HPDE6-E6E7 (cell line): ENCODE measurements at regions not wholly inside any gene's neighbourhood (a gene's known extent, or its start where the extent isn't known, plus 50 kb on each side); places are given as distances from the start of the nearest gene placed in this dataset.
"Not testable (repeated sequence)": the region's sequence is repeated elsewhere in the genome, so short reads cannot be mapped to it uniquely, and the experiment has no call there.

ENCODE experiments used
- DNase-seq: peaks from one replicate; pipeline ENCODE4 v3.0.0; 2011; ENCODE audit warnings: missing footprints; ENCODE audit errors: extremely low spot score

GRCh38 chr16:88227722-88228482, 154.9 kb upstream of the ZNF469 start:
- not testable (repeated sequence) for DNase-seq

- DNase-seq: not testable (repeated sequence)
These were observed 154.0 kb upstream of the ZNF469 start for GRCh38 chr16:88228751-88229150.

GRCh38 chr16:88229710-88230109, 153.0 kb upstream of the ZNF469 start:
- DNase-seq: not testable (repeated sequence)

GRCh38 chr16:88230276-88230966, 152.3 kb upstream of the ZNF469 start:
- DNase-seq: not testable (repeated sequence)

GRCh38 chr16:88230967-88231615, 151.7 kb upstream of the ZNF469 start:
- not testable (repeated sequence) for DNase-seq

- not testable (repeated sequence) for DNase-seq
These were observed 150.9 kb upstream of the ZNF469 start for GRCh38 chr16:88231839-88232238.

GRCh38 chr16:88232401-88233258, 150.1 kb upstream of the ZNF469 start:
- DNase-seq: not testable (repeated sequence)

- DNase-seq: not testable (repeated sequence)
These were observed 148.9 kb upstream of the ZNF469 start for GRCh38 chr16:88233621-88234420.

- not testable (repeated sequence) for DNase-seq
These were observed 148.1 kb upstream of the ZNF469 start for GRCh38 chr16:88234421-88235271.

GRCh38 chr16:88235691-88236090, 147.1 kb upstream of the ZNF469 start:
- DNase-seq: not testable (repeated sequence)

- not testable (repeated sequence) for DNase-seq
These were observed 146.5 kb upstream of the ZNF469 start for GRCh38 chr16:88236229-88236628.

- not testable (repeated sequence) for DNase-seq
These were observed 145.4 kb upstream of the ZNF469 start for GRCh38 chr16:88237314-88237713.

GRCh38 chr16:88237761-88238415, 144.9 kb upstream of the ZNF469 start:
- not testable (repeated sequence) for DNase-seq

- DNase-seq: peak; percentile 80
These were observed 144.0 kb upstream of the ZNF469 start for GRCh38 chr16:88238732-88239274.

GRCh38 chr16:88240118-88240517, 142.6 kb upstream of the ZNF469 start:
- DNase-seq: not testable (repeated sequence)

GRCh38 chr16:88240776-88241175, 142.0 kb upstream of the ZNF469 start:
- DNase-seq: not testable (repeated sequence)

- not testable (repeated sequence) for DNase-seq
These were observed 141.1 kb upstream of the ZNF469 start for GRCh38 chr16:88241404-88242311.
